ENCODE measurements at regions not wholly inside any gene's neighbourhood (a gene's known extent, or its start where the extent isn't known, plus 50 kb on each side); places are given as distances from the start of the nearest gene placed in this dataset.

DNA sequence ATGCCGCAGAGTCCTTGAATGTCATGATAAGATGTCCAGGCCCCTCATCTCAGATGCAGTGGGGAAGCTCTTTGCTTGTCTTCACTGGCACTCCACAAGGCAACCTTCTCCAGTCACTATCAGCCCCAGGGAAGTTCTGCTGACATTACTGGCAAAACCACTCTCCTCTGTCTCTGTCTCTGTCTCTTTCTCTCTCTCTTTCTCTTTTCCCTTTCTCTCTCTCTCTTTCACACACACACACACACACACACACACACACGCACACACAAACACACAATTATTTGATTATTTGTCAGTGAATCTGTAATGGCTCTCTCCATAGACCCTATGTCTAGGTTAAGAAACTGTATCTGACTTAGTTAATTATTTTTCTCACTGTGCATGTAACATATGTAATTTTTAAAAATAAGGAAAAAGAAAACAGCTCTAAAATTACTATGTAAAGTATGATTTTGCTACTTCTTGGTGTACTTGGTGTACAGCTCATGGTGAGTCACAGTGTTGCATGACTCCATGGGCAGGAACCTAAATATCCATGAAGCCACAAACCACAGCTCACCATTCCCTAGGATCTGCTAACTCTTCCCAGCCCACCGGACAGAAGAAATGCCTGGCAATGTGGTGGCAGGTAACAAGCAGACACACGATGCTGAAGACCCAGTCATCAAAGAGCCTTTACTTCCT lies 594.9 kb upstream of the ID2 start:
- intact Hi-C loops (cut with DNase I; ENCODE audit: low total_unique reads) (no loop called here), in situ Hi-C loops (cut with MboI; ENCODE audit: low sequenced_read_pairs in 4 of 4) (no loop called here)
- H3K4me3 ChIP-seq: no peak overlapping the region
- no peak for ATAC-seq
- no peaks in the 10 kb centered on the region for H3K4me1 ChIP-seq
- no peaks in the 10 kb centered on the region for H3K9me3 ChIP-seq
- H3K36me3 ChIP-seq: no peaks in the 10 kb centered on the region
- no peaks in the 10 kb centered on the region for H3K27me3 ChIP-seq
- H3K27ac ChIP-seq: no peak overlapping the region
- TF ChIP-seq POLR2A (IDR thresholded peaks at IDR 0.05): no peak
- TF ChIP-seq, protein P1, sequence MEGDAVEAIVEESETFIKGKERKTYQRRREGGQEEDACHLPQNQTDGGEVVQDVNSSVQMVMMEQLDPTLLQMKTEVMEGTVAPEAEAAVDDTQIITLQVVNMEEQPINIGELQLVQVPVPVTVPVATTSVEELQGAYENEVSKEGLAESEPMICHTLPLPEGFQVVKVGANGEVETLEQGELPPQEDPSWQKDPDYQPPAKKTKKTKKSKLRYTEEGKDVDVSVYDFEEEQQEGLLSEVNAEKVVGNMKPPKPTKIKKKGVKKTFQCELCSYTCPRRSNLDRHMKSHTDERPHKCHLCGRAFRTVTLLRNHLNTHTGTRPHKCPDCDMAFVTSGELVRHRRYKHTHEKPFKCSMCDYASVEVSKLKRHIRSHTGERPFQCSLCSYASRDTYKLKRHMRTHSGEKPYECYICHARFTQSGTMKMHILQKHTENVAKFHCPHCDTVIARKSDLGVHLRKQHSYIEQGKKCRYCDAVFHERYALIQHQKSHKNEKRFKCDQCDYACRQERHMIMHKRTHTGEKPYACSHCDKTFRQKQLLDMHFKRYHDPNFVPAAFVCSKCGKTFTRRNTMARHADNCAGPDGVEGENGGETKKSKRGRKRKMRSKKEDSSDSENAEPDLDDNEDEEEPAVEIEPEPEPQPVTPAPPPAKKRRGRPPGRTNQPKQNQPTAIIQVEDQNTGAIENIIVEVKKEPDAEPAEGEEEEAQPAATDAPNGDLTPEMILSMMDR (IDR thresholded peaks at IDR 0.05 in 4 of 5, conservative IDR thresholded peaks at IDR 0.05 in 1 of 5): no peak
- no peak for DNase-seq

DNA sequence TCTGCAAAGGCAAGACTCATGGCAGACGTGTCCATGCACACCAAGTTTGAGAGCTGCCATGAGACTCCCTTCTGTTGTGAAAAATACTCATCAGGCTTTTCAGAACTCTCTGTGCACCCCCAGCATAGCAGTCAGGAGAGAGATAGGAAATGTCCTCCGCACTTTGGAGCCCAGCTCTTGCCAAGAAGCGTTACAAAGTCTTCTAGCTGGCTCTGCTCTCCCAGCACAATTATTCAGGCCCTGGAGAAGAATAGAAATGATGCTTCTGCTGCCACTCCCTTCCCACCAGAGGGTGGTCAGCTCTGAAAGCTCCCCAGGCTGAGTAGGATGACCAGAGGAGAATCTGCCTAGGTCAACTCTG lies 594.4 kb upstream of the ID2 start:
- H3K36me3 ChIP-seq: no peaks in the 10 kb centered on the region
- intact Hi-C loops (cut with DNase I; ENCODE audit: low total_unique reads): no loop called here
- no peak for TF ChIP-seq POLR2A (IDR thresholded peaks at IDR 0.05)
- TF ChIP-seq, protein P1 (IDR thresholded peaks at IDR 0.05 in 4 of 5, conservative IDR thresholded peaks at IDR 0.05 in 1 of 5): no peak
- ATAC-seq (no peak), DNase-seq (no peak)
- no peaks in the 10 kb centered on the region for H3K27me3 ChIP-seq
- H3K9me3 ChIP-seq: no peaks in the 10 kb centered on the region
- in situ Hi-C loops (cut with MboI; ENCODE audit: low sequenced_read_pairs in 4 of 4): no loop called here
- no peak overlapping the region for H3K4me3 ChIP-seq
- no peak overlapping the region for H3K27ac ChIP-seq
- H3K4me1 ChIP-seq: no peaks in the 10 kb centered on the region

DNA sequence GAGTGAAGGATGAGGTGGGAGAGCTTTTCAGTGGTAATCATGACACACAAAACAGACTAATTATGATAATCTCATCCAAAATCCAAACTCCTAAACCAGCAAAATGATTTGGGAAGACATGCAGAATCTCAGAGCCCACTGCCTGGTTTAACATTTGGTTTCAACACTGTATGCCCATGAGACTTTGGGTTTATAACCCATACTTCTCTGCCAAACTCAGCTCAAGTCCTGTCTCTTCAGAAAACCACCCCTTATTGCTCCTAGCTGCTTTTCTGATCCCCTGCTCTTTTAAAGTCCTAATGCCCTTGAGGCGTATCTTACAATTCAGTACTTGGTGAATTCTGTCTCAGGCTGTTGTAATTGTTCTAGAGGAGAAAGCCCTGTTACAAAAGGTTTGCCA lies 593.0 kb upstream of the ID2 start:
- intact Hi-C loops (cut with DNase I; ENCODE audit: low total_unique reads): no loop called here
- DNase-seq (no peak), ATAC-seq (no peak)
- Histone ChIP-seq H3K4me1 (no peaks in the 10 kb centered on the region), H3K27me3 (no peaks in the 10 kb centered on the region), H3K9me3 (no peaks in the 10 kb centered on the region), H3K4me3 (no peak overlapping the region), H3K27ac (no peak overlapping the region), H3K36me3 (no peaks in the 10 kb centered on the region)
- in situ Hi-C loops (cut with MboI; ENCODE audit: low sequenced_read_pairs in 4 of 4): no loop called here
- TF ChIP-seq, protein P1 (IDR thresholded peaks at IDR 0.05 in 4 of 5, conservative IDR thresholded peaks at IDR 0.05 in 1 of 5): no peak
- TF ChIP-seq POLR2A (IDR thresholded peaks at IDR 0.05): no peak

GRCh38 chr2:8089596-8089995 lies 592.3 kb upstream of the ID2 start:
- H3K4me3 ChIP-seq: no peak overlapping the region
- no peak for ATAC-seq
- H3K4me1 ChIP-seq: no peaks in the 10 kb centered on the region

More at GRCh38 chr2:8089596-8089995, 592.3 kb upstream of the ID2 start:
- no peaks in the 10 kb centered on the region for H3K9me3 ChIP-seq
- no peak for DNase-seq
- TF ChIP-seq POLR2A (IDR thresholded peaks at IDR 0.05): no peak
- TF ChIP-seq, protein P1 (IDR thresholded peaks at IDR 0.05 in 4 of 5, conservative IDR thresholded peaks at IDR 0.05 in 1 of 5): no peak
- intact Hi-C loops (cut with DNase I; ENCODE audit: low total_unique reads): no loop called here
- no peaks in the 10 kb centered on the region for H3K36me3 ChIP-seq
- no peak overlapping the region for H3K27ac ChIP-seq
- no peaks in the 10 kb centered on the region for H3K27me3 ChIP-seq
- in situ Hi-C loops (cut with MboI; ENCODE audit: low sequenced_read_pairs in 4 of 4): no loop called here
